ENCODE measurements at regions not wholly inside any gene's neighbourhood (a gene's known extent, or its start where the extent isn't known, plus 50 kb on each side); places are given as distances from the start of the nearest gene placed in this dataset.

- Histone ChIP-seq H3K9me3 (ENCODE audit: control insufficient read depth, insufficient read depth, low read depth, low read length) (no peaks in the 10 kb centered on the region), H3K4me1 (ENCODE audit: control insufficient read depth, extremely low read depth, insufficient read depth, low read length) (no peaks in the 10 kb centered on the region), H3K9ac (ENCODE audit: insufficient read depth, low read length) (no peak overlapping the region), H3K27ac (ENCODE audit: insufficient read depth, low read length) (no peak overlapping the region), H3K4me3 (replicated peaks in 1 of 4; ENCODE audit: control extremely low read depth in 1 of 4, insufficient read depth in 1 of 4, low read depth in 3 of 4, low read length in 4 of 4) (no peak overlapping the region), H3K36me3 (ENCODE audit: control insufficient read depth, insufficient read depth, low read length) (no peaks in the 10 kb centered on the region), H3K79me2 (ENCODE audit: control insufficient read depth, insufficient read depth, low read length) (no peaks in the 10 kb centered on the region), H2AFZ (ENCODE audit: low read length) (no peak overlapping the region), H4K20me1 (ENCODE audit: control insufficient read depth, extremely low read depth, insufficient read depth, low read length) (no peaks in the 10 kb centered on the region), H3K4me2 (ENCODE audit: extremely low read depth, insufficient read depth, low read length) (no peak overlapping the region), H3K27me3 (ENCODE audit: control insufficient read depth, insufficient read depth, low read length) (no peaks in the 10 kb centered on the region)
- TF ChIP-seq CTCF (conservative IDR thresholded peaks at IDR 0.05 in 1 of 2, IDR thresholded peaks at IDR 0.05 in 1 of 2; ENCODE audit: low read depth in 1 of 2, low read length in 2 of 2): no peak
- TF ChIP-seq EZH2 (IDR thresholded peaks at IDR 0.05; ENCODE audit: low read length, missing control alignments): no peak
- no peak for DNase-seq (ENCODE audit: low read depth in 2 of 2)
Observed at GRCh38 chr16:48879223-48880122, 269.5 kb upstream of the N4BP1 start.

- no peak for DNase-seq (ENCODE audit: low read depth in 2 of 2)
- Histone ChIP-seq H3K4me3 (replicated peaks in 1 of 4; ENCODE audit: control extremely low read depth in 1 of 4, insufficient read depth in 1 of 4, low read depth in 3 of 4, low read length in 4 of 4) (no peak overlapping the region), H2AFZ (ENCODE audit: low read length) (no peak overlapping the region), H4K20me1 (ENCODE audit: control insufficient read depth, extremely low read depth, insufficient read depth, low read length) (no peaks in the 10 kb centered on the region), H3K9ac (ENCODE audit: insufficient read depth, low read length) (no peak overlapping the region), H3K27ac (ENCODE audit: insufficient read depth, low read length) (no peak overlapping the region), H3K27me3 (ENCODE audit: control insufficient read depth, insufficient read depth, low read length) (no peaks in the 10 kb centered on the region), H3K4me2 (ENCODE audit: extremely low read depth, insufficient read depth, low read length) (no peak overlapping the region), H3K36me3 (ENCODE audit: control insufficient read depth, insufficient read depth, low read length) (no peaks in the 10 kb centered on the region), H3K4me1 (ENCODE audit: control insufficient read depth, extremely low read depth, insufficient read depth, low read length) (no peaks in the 10 kb centered on the region), H3K79me2 (ENCODE audit: control insufficient read depth, insufficient read depth, low read length) (no peaks in the 10 kb centered on the region), H3K9me3 (ENCODE audit: control insufficient read depth, insufficient read depth, low read depth, low read length) (no peaks in the 10 kb centered on the region)
- TF ChIP-seq CTCF (conservative IDR thresholded peaks at IDR 0.05 in 1 of 2, IDR thresholded peaks at IDR 0.05 in 1 of 2; ENCODE audit: low read depth in 1 of 2, low read length in 2 of 2): no peak
- no peak for TF ChIP-seq EZH2 (IDR thresholded peaks at IDR 0.05; ENCODE audit: low read length, missing control alignments)
Observed at GRCh38 chr16:48877946-48878345, 268.0 kb upstream of the N4BP1 start.

GRCh38 chr16:48870141-48870540 is 260.2 kb upstream of the N4BP1 start:
- no peaks in the 10 kb centered on the region for H3K27me3 ChIP-seq (ENCODE audit: control insufficient read depth, insufficient read depth, low read length)
- H2AFZ ChIP-seq (ENCODE audit: low read length): no peak overlapping the region

More at GRCh38 chr16:48870141-48870540, 260.2 kb upstream of the N4BP1 start:
- H3K9me3 ChIP-seq (ENCODE audit: control insufficient read depth, insufficient read depth, low read depth, low read length): no peaks in the 10 kb centered on the region
- H3K27ac ChIP-seq (ENCODE audit: insufficient read depth, low read length): no peak overlapping the region
- H3K4me3 ChIP-seq (replicated peaks in 1 of 4; ENCODE audit: control extremely low read depth in 1 of 4, insufficient read depth in 1 of 4, low read depth in 3 of 4, low read length in 4 of 4): no peak overlapping the region
- H3K36me3 ChIP-seq (ENCODE audit: control insufficient read depth, insufficient read depth, low read length): no peaks in the 10 kb centered on the region
- H3K9ac ChIP-seq (ENCODE audit: insufficient read depth, low read length): no peak overlapping the region
- H3K4me1 ChIP-seq (ENCODE audit: control insufficient read depth, extremely low read depth, insufficient read depth, low read length): no peaks in the 10 kb centered on the region
- no peak for DNase-seq (ENCODE audit: low read depth in 2 of 2)
- no peaks in the 10 kb centered on the region for H4K20me1 ChIP-seq (ENCODE audit: control insufficient read depth, extremely low read depth, insufficient read depth, low read length)
- no peak overlapping the region for H3K4me2 ChIP-seq (ENCODE audit: extremely low read depth, insufficient read depth, low read length)
- TF ChIP-seq CTCF (conservative IDR thresholded peaks at IDR 0.05 in 1 of 2, IDR thresholded peaks at IDR 0.05 in 1 of 2; ENCODE audit: low read depth in 1 of 2, low read length in 2 of 2) (no peak), EZH2 (IDR thresholded peaks at IDR 0.05; ENCODE audit: low read length, missing control alignments) (no peak)
- H3K79me2 ChIP-seq (ENCODE audit: control insufficient read depth, insufficient read depth, low read length): no peaks in the 10 kb centered on the region

Measured in fibroblast of lung (primary cell).